GM21717 (cell line): ENCODE measurements at regions not wholly inside any gene's neighbourhood (a gene's known extent, or its start where the extent isn't known, plus 50 kb on each side); places are given as distances from the start of the nearest gene placed in this dataset.
"Not testable (repeated sequence)": the region's sequence is repeated elsewhere in the genome, so short reads cannot be mapped to it uniquely, and the experiment has no call there.

Experiments used
- ATAC-seq: cut with Tn5 transposase; IDR thresholded peaks from one replicate; pipeline ENCODE4 v1.9.1; 2021; ENCODE audit warnings: mild to moderate bottlenecking, moderate library complexity; ENCODE audit not compliant: unreplicated experiment

- no peak for ATAC-seq
These were observed 157.8 kb downstream of the SAMD5 start for GRCh38 chr6:147666255-147666654.

- no peak for ATAC-seq
These were observed 158.6 kb downstream of the SAMD5 start for GRCh38 chr6:147667082-147667481.

GRCh38 chr6:147674099-147674498, 165.6 kb downstream of the SAMD5 start:
- no peak for ATAC-seq

- ATAC-seq: no peak
These were observed 166.3 kb downstream of the SAMD5 start for GRCh38 chr6:147674794-147675193.

GRCh38 chr6:147675281-147675680, 166.8 kb downstream of the SAMD5 start:
- no peak for ATAC-seq

- no peak for ATAC-seq
These were observed 168.2 kb downstream of the SAMD5 start for GRCh38 chr6:147676495-147677199.

GRCh38 chr6:147677647-147678046, 169.2 kb downstream of the SAMD5 start:
- no peak for ATAC-seq

GRCh38 chr6:147678253-147678652, 169.8 kb downstream of the SAMD5 start:
- ATAC-seq: no peak

- ATAC-seq: no peak
These were observed 176.4 kb downstream of the SAMD5 start for GRCh38 chr6:147684906-147685305.

- no peak for ATAC-seq
These were observed 180.9 kb downstream of the SAMD5 start for GRCh38 chr6:147689398-147689797.

- no peak for ATAC-seq
These were observed 183.0 kb downstream of the SAMD5 start for GRCh38 chr6:147691446-147691845.

- no peak for ATAC-seq
These were observed 184.7 kb downstream of the SAMD5 start for GRCh38 chr6:147693181-147693580.

- not testable (repeated sequence) for ATAC-seq
These were observed 186.1 kb downstream of the SAMD5 start for GRCh38 chr6:147694556-147694955.

GRCh38 chr6:147695819-147696218, 187.3 kb downstream of the SAMD5 start:
- no peak for ATAC-seq

GRCh38 chr6:147699140-147699539, 190.7 kb downstream of the SAMD5 start:
- no peak for ATAC-seq

GRCh38 chr6:147699637-147700036, 191.1 kb downstream of the SAMD5 start:
- no peak for ATAC-seq

- ATAC-seq: no peak
These were observed 192.1 kb downstream of the SAMD5 start for GRCh38 chr6:147700436-147701209.

- ATAC-seq: no peak
These were observed 196.2 kb downstream of the SAMD5 start for GRCh38 chr6:147704691-147705090.

- ATAC-seq: no peak
These were observed 199.0 kb downstream of the SAMD5 start for GRCh38 chr6:147707524-147707923.

GRCh38 chr6:147708170-147708569, 199.7 kb downstream of the SAMD5 start:
- no peak for ATAC-seq

- ATAC-seq: no peak
These were observed 201.1 kb downstream of the SAMD5 start for GRCh38 chr6:147709396-147710272.
